ENCODE measurements at regions not wholly inside any gene's neighbourhood (a gene's known extent, or its start where the extent isn't known, plus 50 kb on each side); places are given as distances from the start of the nearest gene placed in this dataset.

DNA sequence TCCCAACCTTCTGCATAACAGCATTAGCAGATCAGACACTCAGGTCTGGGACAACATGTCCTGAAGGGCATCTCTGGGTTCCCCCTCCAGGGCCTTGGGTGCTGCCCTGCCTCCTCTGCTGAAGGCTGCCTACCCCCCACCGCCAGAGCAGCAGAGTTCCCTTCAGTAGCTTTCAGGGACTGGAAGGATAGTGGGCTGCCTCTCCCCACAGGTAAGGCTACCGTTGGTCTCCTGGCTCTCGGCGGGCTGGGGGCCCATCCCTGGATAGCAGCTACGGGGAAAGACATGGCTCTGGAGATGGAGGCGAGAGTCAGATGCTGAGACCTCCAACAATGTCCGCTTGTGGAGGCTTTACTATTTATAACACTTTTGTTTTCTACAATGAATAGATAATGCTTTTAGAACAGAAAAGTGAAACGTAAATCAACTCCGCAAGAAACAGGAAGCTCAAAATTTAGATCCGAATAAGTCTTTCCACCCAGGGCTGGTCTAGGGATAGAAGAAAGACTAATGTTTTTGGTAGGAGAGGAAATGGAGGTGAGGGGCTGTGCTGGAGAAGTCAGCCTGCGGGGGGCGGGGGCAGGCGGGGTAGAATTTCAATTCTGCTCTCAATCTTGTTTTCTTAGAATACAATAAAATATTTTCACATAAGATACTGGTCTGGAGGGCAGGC is 58.4 kb downstream of the ARL4C start:
- no peak overlapping the region for H3K4me3 ChIP-seq (ENCODE audit: low read depth, low read length)
- DNase-seq (ENCODE audit: low read depth), result no peak
- TF ChIP-seq, protein P1, sequence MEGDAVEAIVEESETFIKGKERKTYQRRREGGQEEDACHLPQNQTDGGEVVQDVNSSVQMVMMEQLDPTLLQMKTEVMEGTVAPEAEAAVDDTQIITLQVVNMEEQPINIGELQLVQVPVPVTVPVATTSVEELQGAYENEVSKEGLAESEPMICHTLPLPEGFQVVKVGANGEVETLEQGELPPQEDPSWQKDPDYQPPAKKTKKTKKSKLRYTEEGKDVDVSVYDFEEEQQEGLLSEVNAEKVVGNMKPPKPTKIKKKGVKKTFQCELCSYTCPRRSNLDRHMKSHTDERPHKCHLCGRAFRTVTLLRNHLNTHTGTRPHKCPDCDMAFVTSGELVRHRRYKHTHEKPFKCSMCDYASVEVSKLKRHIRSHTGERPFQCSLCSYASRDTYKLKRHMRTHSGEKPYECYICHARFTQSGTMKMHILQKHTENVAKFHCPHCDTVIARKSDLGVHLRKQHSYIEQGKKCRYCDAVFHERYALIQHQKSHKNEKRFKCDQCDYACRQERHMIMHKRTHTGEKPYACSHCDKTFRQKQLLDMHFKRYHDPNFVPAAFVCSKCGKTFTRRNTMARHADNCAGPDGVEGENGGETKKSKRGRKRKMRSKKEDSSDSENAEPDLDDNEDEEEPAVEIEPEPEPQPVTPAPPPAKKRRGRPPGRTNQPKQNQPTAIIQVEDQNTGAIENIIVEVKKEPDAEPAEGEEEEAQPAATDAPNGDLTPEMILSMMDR (conservative IDR thresholded peaks at IDR 0.05; ENCODE audit: low read depth, low read length), result no peak

DNA sequence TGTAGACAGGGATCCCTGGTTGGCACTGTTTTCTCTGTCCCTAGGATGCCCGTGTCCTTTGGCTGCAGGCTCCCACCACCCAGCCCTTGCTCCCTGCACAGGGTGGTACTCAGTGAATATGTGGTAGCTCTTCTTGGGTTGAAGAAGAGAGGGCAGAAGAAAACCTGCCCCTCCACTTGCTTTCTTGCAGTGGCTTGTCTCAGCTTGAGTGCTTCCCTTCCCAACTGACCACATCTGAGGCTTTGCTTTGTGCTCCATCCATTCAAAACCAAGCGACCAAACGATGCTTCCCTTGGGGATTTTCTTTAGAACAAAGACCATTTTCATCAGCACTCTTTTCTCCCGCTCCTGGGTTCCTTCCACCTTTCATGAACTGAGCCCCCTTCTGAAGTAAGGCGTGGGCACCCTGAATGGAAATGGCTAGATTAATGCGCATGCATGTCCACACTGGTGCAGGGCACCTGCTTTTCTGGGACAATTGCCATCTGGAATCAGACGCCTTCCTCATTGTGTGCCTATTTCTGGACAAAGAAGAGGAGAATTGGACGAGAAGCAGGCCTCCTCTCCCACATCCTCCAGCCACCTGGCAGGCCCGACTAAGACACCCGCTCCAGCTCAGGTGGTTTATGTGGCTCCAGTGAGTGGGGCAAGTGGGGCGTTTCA is 59.1 kb downstream of the ARL4C start:
- H3K4me3 ChIP-seq (ENCODE audit: low read depth, low read length), result no peak overlapping the region
- DNase-seq (ENCODE audit: low read depth), result no peak
- TF ChIP-seq, protein P1 (conservative IDR thresholded peaks at IDR 0.05; ENCODE audit: low read depth, low read length), result no peak

DNA sequence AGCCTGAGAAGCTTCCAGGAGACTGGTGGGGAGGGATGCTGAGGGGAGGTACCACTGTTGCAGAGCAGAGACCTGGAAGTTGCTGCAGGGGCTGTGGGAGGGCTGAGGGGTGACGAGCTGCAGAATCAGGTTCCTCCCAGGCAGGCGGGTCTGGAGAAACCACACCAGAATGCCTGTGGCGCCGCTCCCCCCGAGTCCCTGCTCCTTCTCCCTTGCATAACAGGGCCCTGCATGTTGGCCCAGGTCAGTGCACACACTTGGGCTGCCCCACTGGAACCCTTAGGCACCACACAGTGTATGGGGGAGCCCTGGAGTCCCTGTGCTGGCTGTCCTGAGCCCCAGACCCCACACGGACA is 60.4 kb downstream of the ARL4C start:
- no peak overlapping the region for H3K4me3 ChIP-seq (ENCODE audit: low read depth, low read length)
- TF ChIP-seq, protein P1 (conservative IDR thresholded peaks at IDR 0.05; ENCODE audit: low read depth, low read length), result no peak
- no peak for DNase-seq (ENCODE audit: low read depth)

DNA sequence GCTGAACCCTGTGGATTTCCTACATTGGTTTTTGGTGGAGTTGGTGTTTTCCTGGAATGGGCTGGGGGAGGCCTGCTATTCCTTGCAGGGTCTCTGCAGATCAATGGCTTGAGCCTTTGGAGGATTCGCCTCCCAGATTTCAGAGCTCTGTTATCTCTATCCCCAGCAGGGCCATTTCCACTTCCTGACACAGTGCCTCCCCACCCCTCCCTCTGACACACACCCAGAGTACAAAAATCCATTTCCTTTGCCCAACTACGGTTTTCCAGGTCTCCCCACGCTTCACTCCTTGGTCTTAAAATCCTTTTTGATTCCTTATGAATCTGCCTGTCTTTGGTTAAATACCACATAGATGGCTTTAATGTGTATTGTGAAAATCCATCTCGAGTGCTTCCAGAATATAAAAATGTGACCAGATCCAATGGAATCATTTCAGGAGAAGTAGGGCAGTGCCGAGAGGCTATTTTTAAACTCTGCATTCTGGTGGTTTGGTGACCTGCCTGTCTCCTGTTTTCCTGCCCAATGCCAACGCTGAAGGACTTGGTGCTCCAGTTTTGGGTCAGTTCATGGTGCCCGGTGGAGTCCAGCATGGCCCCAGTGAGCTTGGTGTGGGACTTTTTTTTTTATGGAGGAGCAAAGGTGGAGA is 60.9 kb downstream of the ARL4C start:
- TF ChIP-seq, protein P1 (conservative IDR thresholded peaks at IDR 0.05; ENCODE audit: low read depth, low read length), result no peak
- no peak for DNase-seq (ENCODE audit: low read depth)

DNA sequence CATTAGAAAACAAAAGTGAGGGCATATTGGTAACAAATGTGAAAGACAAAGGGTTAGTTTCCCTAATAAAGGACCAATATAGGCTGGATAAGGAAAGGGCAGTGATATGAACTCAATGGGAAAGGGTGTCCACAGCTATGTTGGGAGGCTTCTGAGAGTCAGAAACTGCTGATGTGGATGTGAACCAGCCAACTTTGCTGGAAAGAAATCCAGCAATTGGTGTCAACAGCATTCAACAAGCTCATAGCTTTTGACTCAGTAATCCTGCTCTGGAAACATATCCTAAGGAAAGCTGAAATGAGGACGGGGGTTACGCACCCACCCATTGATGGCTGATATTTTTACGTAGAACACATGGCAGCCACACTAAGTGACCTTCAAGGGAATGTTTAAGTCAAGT is 63.7 kb downstream of the ARL4C start:
- DNase-seq (ENCODE audit: low read depth), result no peak
- TF ChIP-seq, protein P1 (conservative IDR thresholded peaks at IDR 0.05; ENCODE audit: low read depth, low read length), result no peak
- H3K4me3 ChIP-seq (ENCODE audit: low read depth, low read length), result no peak overlapping the region

More for the DNA sequence above, 60.9 kb downstream of the ARL4C start:
- H3K4me3 ChIP-seq (ENCODE audit: low read depth, low read length), result no peak overlapping the region

DNA sequence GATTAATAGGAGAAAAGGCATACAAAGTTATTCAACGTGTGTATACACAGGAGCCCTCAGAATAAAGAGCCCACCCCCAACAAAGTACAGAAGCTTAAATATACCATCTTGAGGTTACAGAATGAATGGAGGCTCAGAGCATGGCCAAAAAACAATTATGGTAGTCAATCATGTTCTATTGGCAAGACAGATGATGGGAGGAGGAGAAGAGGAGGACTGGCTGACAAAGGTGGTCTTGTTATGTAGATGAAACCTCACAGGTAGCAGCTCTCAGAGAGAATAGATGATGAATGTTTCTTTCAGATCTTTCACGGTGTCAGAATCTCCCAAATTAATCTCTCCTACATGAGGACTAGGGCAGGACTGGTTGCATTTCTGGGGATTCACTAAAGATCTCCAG is 66.0 kb downstream of the ARL4C start:
- no peak for DNase-seq (ENCODE audit: low read depth)
- H3K4me3 ChIP-seq (ENCODE audit: low read depth, low read length), result no peak overlapping the region
- TF ChIP-seq, protein P1 (conservative IDR thresholded peaks at IDR 0.05; ENCODE audit: low read depth, low read length), result no peak
